ENCODE measurements at regions not wholly inside any gene's neighbourhood (a gene's known extent, or its start where the extent isn't known, plus 50 kb on each side); places are given as distances from the start of the nearest gene placed in this dataset.

GRCh38 chr21:24895885-24896734, 711.2 kb downstream of the MRPL39 start:
- no peaks in the 10 kb centered on the region for H3K27me3 Mint-ChIP-seq
- H3K36me3 Mint-ChIP-seq: no peaks in the 10 kb centered on the region
- DNase-seq (no peak), ATAC-seq (no peak)
- CTCF ChIA-PET: no interaction called here
- H3K4me1 Mint-ChIP-seq: no peaks in the 10 kb centered on the region
- H3K27ac Mint-ChIP-seq: no peak overlapping the region
- H3K9me3 Mint-ChIP-seq (ENCODE audit: low read depth): peaks cover 2% of the 10 kb centered on the region
- no peak overlapping the region for H3K4me3 Mint-ChIP-seq

GRCh38 chr21:24894324-24894723, 713.0 kb downstream of the MRPL39 start:
- ATAC-seq (no peak), DNase-seq (no peak)
- Mint-ChIP-seq H3K27ac (no peak overlapping the region), H3K4me1 (no peaks in the 10 kb centered on the region), H3K4me3 (no peak overlapping the region), H3K36me3 (no peaks in the 10 kb centered on the region), H3K9me3 (ENCODE audit: low read depth) (peaks cover 2% of the 10 kb centered on the region), H3K27me3 (no peaks in the 10 kb centered on the region)
- CTCF ChIA-PET: no interaction called here

- ATAC-seq: no peak
- Mint-ChIP-seq H3K27ac (no peak overlapping the region), H3K4me3 (no peak overlapping the region), H3K36me3 (no peaks in the 10 kb centered on the region), H3K27me3 (no peaks in the 10 kb centered on the region), H3K4me1 (no peaks in the 10 kb centered on the region), H3K9me3 (ENCODE audit: low read depth) (peaks cover 2% of the 10 kb centered on the region)
- no peak for DNase-seq
- CTCF ChIA-PET: no interaction called here
Observed at GRCh38 chr21:24890021-24890420, 717.3 kb downstream of the MRPL39 start.

- Mint-ChIP-seq H3K27me3 (no peaks in the 10 kb centered on the region), H3K36me3 (no peaks in the 10 kb centered on the region), H3K9me3 (ENCODE audit: low read depth) (peaks cover 2% of the 10 kb centered on the region), H3K4me1 (no peaks in the 10 kb centered on the region), H3K27ac (no peak overlapping the region), H3K4me3 (no peak overlapping the region)
- DNase-seq (no peak), ATAC-seq (no peak)
- CTCF ChIA-PET: no interaction called here
Observed at GRCh38 chr21:24881506-24881905, 725.8 kb downstream of the MRPL39 start.

GRCh38 chr21:24870633-24871032, 736.6 kb downstream of the MRPL39 start:
- Mint-ChIP-seq H3K36me3 (no peaks in the 10 kb centered on the region), H3K4me3 (no peak overlapping the region), H3K9me3 (ENCODE audit: low read depth) (peaks cover 2% of the 10 kb centered on the region), H3K27ac (no peak overlapping the region), H3K4me1 (no peaks in the 10 kb centered on the region), H3K27me3 (no peaks in the 10 kb centered on the region)
- DNase-seq (no peak), ATAC-seq (no peak)
- CTCF ChIA-PET: no interaction called here

GRCh38 chr21:24869862-24870261, 737.4 kb downstream of the MRPL39 start:
- Mint-ChIP-seq H3K36me3 (no peaks in the 10 kb centered on the region), H3K27me3 (no peaks in the 10 kb centered on the region), H3K4me1 (no peaks in the 10 kb centered on the region), H3K27ac (no peak overlapping the region), H3K9me3 (ENCODE audit: low read depth) (peaks cover 2% of the 10 kb centered on the region), H3K4me3 (no peak overlapping the region)
- DNase-seq (no peak), ATAC-seq (no peak)
- CTCF ChIA-PET: no interaction called here

- DNase-seq (no peak), ATAC-seq (no peak)
- Mint-ChIP-seq H3K27me3 (no peaks in the 10 kb centered on the region), H3K9me3 (ENCODE audit: low read depth) (peaks cover 2% of the 10 kb centered on the region), H3K4me1 (no peaks in the 10 kb centered on the region), H3K27ac (no peak overlapping the region), H3K4me3 (no peak overlapping the region), H3K36me3 (no peaks in the 10 kb centered on the region)
- CTCF ChIA-PET: no interaction called here
Observed at GRCh38 chr21:24868117-24868516, 739.2 kb downstream of the MRPL39 start.

GRCh38 chr21:24861471-24861870, 745.8 kb downstream of the MRPL39 start:
- ATAC-seq (no peak), DNase-seq (no peak)
- Mint-ChIP-seq H3K4me3 (no peak overlapping the region), H3K9me3 (ENCODE audit: low read depth) (no peaks in the 10 kb centered on the region), H3K27me3 (no peaks in the 10 kb centered on the region), H3K4me1 (no peaks in the 10 kb centered on the region), H3K27ac (no peak overlapping the region), H3K36me3 (no peaks in the 10 kb centered on the region)
- CTCF ChIA-PET: interaction anchor here (0.6 kb wide), 1 partner anchor 216 kb away, joined by 3 read pairs; no protein-coding TSS in a partner anchor

- no peaks in the 10 kb centered on the region for H3K36me3 Mint-ChIP-seq
- H3K4me3 Mint-ChIP-seq: no peak overlapping the region
- H3K4me1 Mint-ChIP-seq: no peaks in the 10 kb centered on the region
- H3K27me3 Mint-ChIP-seq: no peaks in the 10 kb centered on the region
- no peak overlapping the region for H3K27ac Mint-ChIP-seq
- ATAC-seq: no peak
- DNase-seq: no peak
- peaks cover under 1% of the 10 kb centered on the region for H3K9me3 Mint-ChIP-seq (ENCODE audit: low read depth)
- CTCF ChIA-PET: no interaction called here
Observed at GRCh38 chr21:24856326-24856725, 751.0 kb downstream of the MRPL39 start.

- Mint-ChIP-seq H3K9me3 (ENCODE audit: low read depth) (peaks cover 6% of the 10 kb centered on the region), H3K4me3 (no peak overlapping the region), H3K27ac (no peak overlapping the region), H3K27me3 (no peaks in the 10 kb centered on the region), H3K36me3 (no peaks in the 10 kb centered on the region), H3K4me1 (no peaks in the 10 kb centered on the region)
- CTCF ChIA-PET: no interaction called here
- no peak for ATAC-seq
- no peak for DNase-seq
Observed at GRCh38 chr21:24852610-24853195, 754.6 kb downstream of the MRPL39 start.

GRCh38 chr21:24850121-24850520, 757.2 kb downstream of the MRPL39 start:
- CTCF ChIA-PET: no interaction called here

GRCh38 chr21:24844671-24845070, 762.6 kb downstream of the MRPL39 start:
- Mint-ChIP-seq H3K36me3 (no peaks in the 10 kb centered on the region), H3K27ac (no peak overlapping the region), H3K27me3 (no peaks in the 10 kb centered on the region), H3K9me3 (ENCODE audit: low read depth) (peaks cover 2% of the 10 kb centered on the region), H3K4me1 (no peaks in the 10 kb centered on the region), H3K4me3 (no peak overlapping the region)
- DNase-seq (no peak), ATAC-seq (no peak)
- CTCF ChIA-PET: no interaction called here

More at GRCh38 chr21:24850121-24850520, 757.2 kb downstream of the MRPL39 start:
- Mint-ChIP-seq H3K9me3 (ENCODE audit: low read depth) (peaks cover 6% of the 10 kb centered on the region), H3K27me3 (no peaks in the 10 kb centered on the region), H3K27ac (no peak overlapping the region), H3K4me1 (no peaks in the 10 kb centered on the region), H3K4me3 (no peak overlapping the region), H3K36me3 (no peaks in the 10 kb centered on the region)
- DNase-seq: no peak
- no peak for ATAC-seq

- H3K4me1 Mint-ChIP-seq: no peaks in the 10 kb centered on the region
- peaks cover 5% of the 10 kb centered on the region for H3K9me3 Mint-ChIP-seq (ENCODE audit: low read depth)
- H3K27ac Mint-ChIP-seq: no peak overlapping the region
- CTCF ChIA-PET: no interaction called here
- H3K36me3 Mint-ChIP-seq: no peaks in the 10 kb centered on the region
- DNase-seq: no peak
- no peak overlapping the region for H3K4me3 Mint-ChIP-seq
- H3K27me3 Mint-ChIP-seq: no peaks in the 10 kb centered on the region
- ATAC-seq: no peak
Observed at GRCh38 chr21:24840287-24840686, 767.0 kb downstream of the MRPL39 start.

- Mint-ChIP-seq H3K9me3 (ENCODE audit: low read depth) (peaks cover 6% of the 10 kb centered on the region), H3K27me3 (no peaks in the 10 kb centered on the region), H3K4me3 (no peak overlapping the region), H3K36me3 (no peaks in the 10 kb centered on the region), H3K4me1 (no peaks in the 10 kb centered on the region), H3K27ac (no peak overlapping the region)
- CTCF ChIA-PET: no interaction called here
- DNase-seq (no peak), ATAC-seq (no peak)
Observed at GRCh38 chr21:24832961-24833360, 774.3 kb downstream of the MRPL39 start.
